ENCODE measurements at regions not wholly inside any gene's neighbourhood (a gene's known extent, or its start where the extent isn't known, plus 50 kb on each side); places are given as distances from the start of the nearest gene placed in this dataset.

DNA sequence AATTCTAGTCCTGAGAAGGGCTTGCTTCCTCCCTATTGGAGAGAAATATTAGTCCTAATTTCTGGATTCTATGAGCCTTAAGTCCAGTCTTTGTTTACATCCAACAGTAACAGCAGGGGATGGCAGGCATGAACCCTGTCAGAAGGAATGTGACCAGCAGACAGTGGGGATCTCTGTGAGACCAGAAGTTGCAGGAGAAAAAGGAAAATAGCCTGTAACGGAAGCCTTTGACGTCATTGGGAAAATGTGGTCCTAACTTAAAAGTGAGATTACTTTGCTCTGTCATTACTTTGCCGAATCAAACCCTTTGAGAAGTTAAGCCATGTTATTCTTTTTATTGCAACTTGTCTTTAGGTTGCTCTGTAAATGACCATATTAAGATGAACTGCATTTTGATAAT is 218.2 kb upstream of the PRICKLE1 start:
- TF ChIP-seq EZH2 (IDR thresholded peaks at IDR 0.05; ENCODE audit: low read length, unreplicated experiment), result no peak
- no peak for TF ChIP-seq CTCF (conservative IDR thresholded peaks at IDR 0.05; ENCODE audit: low read depth, low read length)
- no peak for TF ChIP-seq EZH2phosphoT487 (IDR thresholded peaks at IDR 0.05; ENCODE audit: borderline replicate concordance, low read length)

Data from PC-3 (cell line).